Neuronal stem cell (in vitro differentiated cells): ENCODE measurements at regions not wholly inside any gene's neighbourhood (a gene's known extent, or its start where the extent isn't known, plus 50 kb on each side); places are given as distances from the start of the nearest gene placed in this dataset.

Source experiments
- DNase-seq: peaks from one replicate; pipeline ENCODE4 v3.0.0-alpha.2; 2013; ENCODE audit warnings: low spot score
- H2AFZ ChIP-seq: one replicate; pipeline ENCODE4 v1.6.1; 2013; ENCODE audit warnings: mild to moderate bottlenecking, low read length, inconsistent platforms
- H2AK5ac ChIP-seq: 2 replicates; pipeline ENCODE4 v1.6.1; 2013; ENCODE audit warnings: low read depth, mild to moderate bottlenecking, inconsistent platforms, low read length, moderate library complexity, mixed read lengths
- H2BK120ac ChIP-seq: 2 replicates; pipeline ENCODE4 v1.6.1; 2013; ENCODE audit warnings: low read depth, mild to moderate bottlenecking, inconsistent platforms, low read length, moderate library complexity, mixed read lengths
- H2BK12ac ChIP-seq: one replicate; pipeline ENCODE4 v1.6.1; 2013; ENCODE audit warnings: low read length, inconsistent platforms
- H2BK15ac ChIP-seq: 2 replicates; pipeline ENCODE4 v1.6.1; 2013; ENCODE audit warnings: mild to moderate bottlenecking, low read length, inconsistent platforms, mixed read lengths
- H2BK5ac ChIP-seq: one replicate; pipeline ENCODE4 v1.6.1; 2013; ENCODE audit warnings: inconsistent platforms, mild to moderate bottlenecking, low read length, moderate library complexity
- H3K14ac ChIP-seq: one replicate; pipeline ENCODE4 v1.6.1; 2013; ENCODE audit warnings: low read length, inconsistent platforms
- H3K18ac ChIP-seq: 2 replicates; pipeline ENCODE4 v1.6.1; 2013; ENCODE audit warnings: low read length, inconsistent platforms
- H3K23ac ChIP-seq: 2 replicates; pipeline ENCODE4 v1.6.1; 2013; ENCODE audit warnings: low read depth, mild to moderate bottlenecking, mixed read lengths, low read length, inconsistent platforms; ENCODE audit not compliant: poor library complexity
- H3K27ac ChIP-seq: replicated peaks from 3 replicates; pipeline ENCODE4 v1.5.1; 2013; ENCODE audit warnings: low read length, inconsistent platforms
- H3K27me3 ChIP-seq, 3 experiments: 2 replicates each; pipeline ENCODE4 v1.6.1; 2013; ENCODE audit warnings: low read length in 3 of 3, mild to moderate bottlenecking in 2 of 3, inconsistent platforms in 1 of 3, low read depth in 1 of 3, mixed read lengths in 1 of 3, moderate library complexity in 1 of 3; ENCODE audit not compliant: control insufficient read depth in 3 of 3, insufficient read depth in 3 of 3
- H3K36me3 ChIP-seq, 2 donors: replicated peaks in 1 of 2; 2 replicates each; pipeline ENCODE4 v1.6.1; 2013; ENCODE audit warnings: low read length in 2 of 2; ENCODE audit not compliant: control insufficient read depth in 2 of 2, insufficient read depth in 2 of 2
- H3K4ac ChIP-seq: 2 replicates; pipeline ENCODE4 v1.6.1; 2013; ENCODE audit warnings: inconsistent platforms, mild to moderate bottlenecking, low read length, moderate library complexity
- H3K4me1 ChIP-seq, 2 donors: 1 replicate in 1 of 2; 2 replicates in 1 of 2; pipeline ENCODE4 v1.6.1; 2013; ENCODE audit warnings: low read length in 2 of 2, low read depth in 1 of 2; ENCODE audit not compliant: control insufficient read depth in 2 of 2, insufficient read depth in 1 of 2
- H3K4me2 ChIP-seq: one replicate; pipeline ENCODE4 v1.6.1; 2013; ENCODE audit warnings: mild to moderate bottlenecking, low read length, inconsistent platforms; ENCODE audit not compliant: insufficient read depth, poor library complexity, severe bottlenecking
- H3K4me3 ChIP-seq, 2 donors: 2 replicates each; pipeline ENCODE4 v1.5.1; 2013; ENCODE audit warnings: low read length in 2 of 2, mild to moderate bottlenecking in 2 of 2, inconsistent platforms in 1 of 2, moderate library complexity in 1 of 2
- H3K79me1 ChIP-seq: one replicate; pipeline ENCODE4 v1.6.1; 2013; ENCODE audit warnings: low read depth, mild to moderate bottlenecking, inconsistent platforms, low read length, moderate library complexity
- H3K9ac ChIP-seq: one replicate; pipeline ENCODE4 v1.6.1; 2013; ENCODE audit warnings: mild to moderate bottlenecking, low read depth, low read length, inconsistent platforms; ENCODE audit not compliant: poor library complexity
- H3K9me3 ChIP-seq, 2 donors: replicated peaks in 1 of 2; 2 replicates each; pipeline versions ENCODE3 to v1.6.1; 2013; ENCODE audit warnings: low read length in 2 of 2, mild to moderate bottlenecking in 2 of 2, inconsistent platforms in 1 of 2, low read depth in 1 of 2, mixed read lengths in 1 of 2, moderate library complexity in 1 of 2; ENCODE audit not compliant: control insufficient read depth in 2 of 2, insufficient read depth in 1 of 2
- H4K8ac ChIP-seq: one replicate; pipeline ENCODE4 v1.6.1; 2013; ENCODE audit warnings: low read depth, mild to moderate bottlenecking, inconsistent platforms, low read length, moderate library complexity
- H4K91ac ChIP-seq: one replicate; pipeline ENCODE4 v1.6.1; 2013; ENCODE audit warnings: low read length, low read depth, mild to moderate bottlenecking, inconsistent platforms; ENCODE audit not compliant: poor library complexity
- WGBS, 2 donors: extraction: QIAGEN DNeasy Blood & Tissue Kit; methylation state at CpG; one replicate each; pipeline ENCODE4 v1.1.7; 2013; ENCODE audit warnings: missing lambda C conversion rate in 2 of 2, mixed read lengths in 1 of 2; ENCODE audit not compliant: insufficient read length in 2 of 2, insufficient replicate concordance in 1 of 2; ENCODE audit errors: extremely low coverage in 2 of 2; 5-methylcytosine and 5-hydroxymethylcytosine counted together

DNA sequence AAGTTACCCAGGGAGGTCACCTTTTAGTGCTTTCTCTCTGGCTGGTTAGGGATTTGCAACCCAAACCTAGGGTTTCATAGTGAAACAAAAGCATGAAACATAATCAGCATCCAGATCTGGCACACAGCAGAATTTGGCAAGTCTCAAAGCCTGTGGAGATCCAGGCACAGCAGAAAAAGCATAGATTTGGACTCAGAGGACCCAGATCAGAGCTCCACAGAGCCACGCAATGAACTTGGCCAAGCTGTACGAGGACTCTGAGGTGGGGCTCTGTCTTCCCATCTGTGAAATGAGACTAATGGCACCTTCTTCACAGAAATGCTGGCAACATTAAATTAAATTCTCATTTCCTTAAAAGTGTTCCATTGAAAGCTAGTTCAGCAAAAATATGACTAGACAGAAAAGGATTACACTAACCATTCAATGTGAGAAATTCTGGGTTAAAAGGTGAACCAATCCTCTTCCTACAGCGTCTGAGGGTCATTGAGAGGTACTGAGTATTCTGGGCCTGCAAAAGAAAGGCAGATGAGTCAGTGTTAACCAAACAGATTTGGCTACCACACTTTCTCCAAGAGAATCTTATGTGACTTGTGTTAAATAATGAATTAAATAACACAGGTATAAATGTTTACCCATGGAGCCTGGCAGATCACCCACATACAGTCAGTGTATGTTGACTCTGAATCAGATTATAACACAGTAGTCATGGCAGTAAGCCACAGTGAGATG, 266.3 kb downstream of the MREG start:
- no peak overlapping the region for H4K91ac ChIP-seq
- no peak overlapping the region for H2AFZ ChIP-seq
- H2BK12ac ChIP-seq, result no peak overlapping the region
- H3K4me2 ChIP-seq, result no peak overlapping the region
- no peak overlapping the region for H2BK120ac ChIP-seq
- H2BK15ac ChIP-seq, result no peak overlapping the region
- no peak overlapping the region for H3K4ac ChIP-seq
- no peak overlapping the region for H3K14ac ChIP-seq
- no peaks in the 10 kb centered on the region for H3K27me3 ChIP-seq
- H3K79me1 ChIP-seq, result no peaks in the 10 kb centered on the region
- H3K9me3 ChIP-seq, result no peaks in the 10 kb centered on the region
- no peak overlapping the region for H2AK5ac ChIP-seq
- DNase-seq, result no peak
- H3K4me1 ChIP-seq, result peaks cover 0 to 5% of the 10 kb centered on the region in 2 donors
- H3K23ac ChIP-seq, result no peak overlapping the region
- H3K27ac ChIP-seq, result no peak overlapping the region
- no peak overlapping the region for H4K8ac ChIP-seq
- WGBS, 2 donors, result no CpG with 5 or more reads among the region's 3 CpGs
- no peak overlapping the region for H3K18ac ChIP-seq
- H2BK5ac ChIP-seq, result no peak overlapping the region
- no peak overlapping the region for H3K9ac ChIP-seq
- H3K4me3 ChIP-seq, result no peak overlapping the region
- no peaks in the 10 kb centered on the region for H3K36me3 ChIP-seq

DNA sequence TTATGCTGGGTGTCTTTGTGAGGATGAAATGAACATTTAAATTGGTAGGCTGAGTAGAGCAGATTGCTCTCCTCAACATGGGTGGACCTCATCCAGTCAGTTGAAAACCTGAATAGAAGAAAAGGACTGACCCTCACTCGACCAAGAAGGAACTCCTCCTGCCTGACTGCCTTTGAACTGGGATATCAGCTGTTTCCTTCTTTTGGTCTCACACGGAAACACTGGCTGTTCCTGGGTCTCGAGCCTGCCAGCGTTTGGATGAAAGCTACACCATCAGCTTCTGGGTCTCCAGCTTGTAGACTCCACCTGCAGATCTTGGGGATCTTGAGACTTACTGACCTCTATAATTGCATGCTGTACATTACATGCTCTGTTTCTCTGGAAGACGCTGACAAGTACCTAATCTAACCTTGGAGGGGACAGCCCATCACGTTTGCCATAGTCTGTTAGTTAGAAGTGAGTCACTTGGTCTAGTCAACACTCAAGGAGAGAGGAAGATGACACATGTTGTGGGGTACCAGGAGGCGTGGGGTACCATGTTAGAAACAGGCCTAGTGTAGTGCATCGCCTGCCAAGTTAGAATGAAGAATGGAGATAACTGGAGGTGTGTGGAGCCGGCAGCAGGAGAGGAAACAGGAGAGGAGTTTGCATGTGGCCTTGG, 267.0 kb downstream of the MREG start:
- H3K23ac ChIP-seq, result no peak overlapping the region
- no peak overlapping the region for H2BK15ac ChIP-seq
- no peak overlapping the region for H2AK5ac ChIP-seq
- no CpG with 5 or more reads among the region's 9 CpGs for WGBS, 2 donors
- H3K4me1 ChIP-seq, result peaks cover 0 to 5% of the 10 kb centered on the region in 2 donors
- H3K36me3 ChIP-seq, result no peaks in the 10 kb centered on the region
- H3K14ac ChIP-seq, result no peak overlapping the region
- H3K4me2 ChIP-seq, result no peak overlapping the region
- no peak for DNase-seq
- no peak overlapping the region for H2BK12ac ChIP-seq
- no peak overlapping the region for H3K4me3 ChIP-seq
- H3K18ac ChIP-seq, result no peak overlapping the region
- H2AFZ ChIP-seq, result no peak overlapping the region
- H3K4ac ChIP-seq, result no peak overlapping the region
- H3K27ac ChIP-seq, result no peak overlapping the region
- no peaks in the 10 kb centered on the region for H3K79me1 ChIP-seq
- no peak overlapping the region for H4K91ac ChIP-seq
- no peak overlapping the region for H2BK5ac ChIP-seq
- no peaks in the 10 kb centered on the region for H3K27me3 ChIP-seq
- H3K9me3 ChIP-seq, result no peaks in the 10 kb centered on the region
- no peak overlapping the region for H2BK120ac ChIP-seq
- H3K9ac ChIP-seq, result no peak overlapping the region
- H4K8ac ChIP-seq, result no peak overlapping the region

DNA sequence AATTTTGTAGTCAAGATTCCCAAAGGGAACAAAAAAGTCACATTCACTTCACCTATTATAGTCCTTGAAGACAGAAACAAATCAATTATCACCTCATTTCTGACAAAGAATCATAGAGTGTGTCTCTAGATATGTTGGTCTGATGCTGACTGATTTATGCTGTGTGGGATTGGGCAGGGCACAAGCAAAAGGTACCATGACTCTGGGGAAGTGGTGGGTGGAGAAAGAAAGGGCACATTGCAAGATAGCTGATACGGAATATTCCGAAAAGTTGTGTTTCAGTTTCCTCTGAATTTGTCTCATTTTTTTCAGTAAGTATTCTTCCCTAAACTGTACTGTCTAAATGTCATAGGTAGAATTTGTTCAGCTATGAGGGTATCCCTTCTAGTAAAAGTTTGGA, 268.0 kb downstream of the MREG start:
- H4K8ac ChIP-seq, result no peak overlapping the region
- no peak for DNase-seq
- no peaks in the 10 kb centered on the region for H3K36me3 ChIP-seq
- H3K18ac ChIP-seq, result no peak overlapping the region
- no peak overlapping the region for H2AFZ ChIP-seq
- no peaks in the 10 kb centered on the region for H3K27me3 ChIP-seq
- H3K23ac ChIP-seq, result no peak overlapping the region
- no peak overlapping the region for H3K14ac ChIP-seq
- H3K9me3 ChIP-seq, result no peaks in the 10 kb centered on the region
- H2BK5ac ChIP-seq, result no peak overlapping the region
- no peak overlapping the region for H3K4me3 ChIP-seq
- H2BK120ac ChIP-seq, result no peak overlapping the region
- no peak overlapping the region for H2BK15ac ChIP-seq
- no peak overlapping the region for H3K27ac ChIP-seq
- H3K9ac ChIP-seq, result no peak overlapping the region
- H4K91ac ChIP-seq, result no peak overlapping the region
- H3K4me1 ChIP-seq, result peaks cover 0 to 5% of the 10 kb centered on the region in 2 donors
- WGBS, 2 donors, result no CpG with 5 or more reads among the region's 2 CpGs
- H3K4me2 ChIP-seq, result no peak overlapping the region
- no peak overlapping the region for H2AK5ac ChIP-seq
- no peak overlapping the region for H3K4ac ChIP-seq
- no peaks in the 10 kb centered on the region for H3K79me1 ChIP-seq
- H2BK12ac ChIP-seq, result no peak overlapping the region

DNA sequence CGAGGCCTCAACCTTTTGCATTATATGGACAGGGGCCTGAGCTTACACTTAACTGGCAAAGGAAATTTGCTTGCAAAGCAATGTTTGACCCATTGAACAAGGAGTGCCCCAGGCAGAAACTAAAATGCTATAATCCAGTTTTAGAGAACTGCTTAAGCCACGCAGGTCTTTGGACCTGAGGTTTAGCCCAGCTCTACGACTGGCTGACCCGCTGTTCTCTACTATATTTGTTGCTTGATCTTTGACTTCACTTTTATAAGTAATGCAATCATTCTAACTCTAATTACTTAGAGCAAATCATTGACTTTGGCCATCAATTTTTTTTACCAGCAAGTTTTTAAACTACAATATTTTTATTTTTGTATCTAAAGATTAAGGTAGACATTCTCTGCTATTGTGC, 268.8 kb downstream of the MREG start:
- no peaks in the 10 kb centered on the region for H3K27me3 ChIP-seq
- H2BK5ac ChIP-seq, result no peak overlapping the region
- H3K79me1 ChIP-seq, result no peaks in the 10 kb centered on the region
- H3K4me3 ChIP-seq, result no peak overlapping the region
- peaks cover 0 to 4% of the 10 kb centered on the region in 2 donors for H3K4me1 ChIP-seq
- no peak overlapping the region for H3K14ac ChIP-seq
- no peak for DNase-seq
- no peak overlapping the region for H3K27ac ChIP-seq
- H2AK5ac ChIP-seq, result no peak overlapping the region
- no peak overlapping the region for H4K8ac ChIP-seq
- no peak overlapping the region for H2BK120ac ChIP-seq
- H3K36me3 ChIP-seq, result no peaks in the 10 kb centered on the region
- H2AFZ ChIP-seq, result no peak overlapping the region
- H2BK12ac ChIP-seq, result no peak overlapping the region
- H3K9ac ChIP-seq, result no peak overlapping the region
- H3K18ac ChIP-seq, result no peak overlapping the region
- no CpG with 5 or more reads among the region's 4 CpGs for WGBS, 2 donors
- H3K9me3 ChIP-seq, result no peaks in the 10 kb centered on the region
- no peak overlapping the region for H3K4me2 ChIP-seq
- no peak overlapping the region for H3K4ac ChIP-seq
- H4K91ac ChIP-seq, result no peak overlapping the region
- H3K23ac ChIP-seq, result no peak overlapping the region
- H2BK15ac ChIP-seq, result no peak overlapping the region
